ENCODE measurements at regions not wholly inside any gene's neighbourhood (a gene's known extent, or its start where the extent isn't known, plus 50 kb on each side); places are given as distances from the start of the nearest gene placed in this dataset.

- DNase-seq: no peak
These were observed 109.5 kb upstream of the MBNL2 start for GRCh38 chr13:97112446-97113152.

- peak; percentile 39 for DNase-seq
These were observed 108.7 kb upstream of the MBNL2 start for GRCh38 chr13:97113231-97114001.

GRCh38 chr13:97114651-97115050 is 107.5 kb upstream of the MBNL2 start:
- no peak for DNase-seq

GRCh38 chr13:97116754-97117153 is 105.4 kb upstream of the MBNL2 start:
- DNase-seq: peak; percentile 75

- no peak for DNase-seq
These were observed 104.7 kb upstream of the MBNL2 start for GRCh38 chr13:97117388-97117910.

GRCh38 chr13:97119943-97120342 is 102.2 kb upstream of the MBNL2 start:
- no peak for DNase-seq

GRCh38 chr13:97120346-97120745 is 101.8 kb upstream of the MBNL2 start:
- DNase-seq: no peak

- no peak for DNase-seq
These were observed 101.2 kb upstream of the MBNL2 start for GRCh38 chr13:97120976-97121375.

GRCh38 chr13:97121894-97122293 is 100.2 kb upstream of the MBNL2 start:
- DNase-seq: no peak

GRCh38 chr13:97122381-97122996 is 99.6 kb upstream of the MBNL2 start:
- no peak for DNase-seq

GRCh38 chr13:97124206-97124605 is 97.9 kb upstream of the MBNL2 start:
- no peak for DNase-seq

GRCh38 chr13:97124915-97125809 is 97.0 kb upstream of the MBNL2 start:
- no peak for DNase-seq

GRCh38 chr13:97125810-97126738 is 96.1 kb upstream of the MBNL2 start:
- no peak for DNase-seq

GRCh38 chr13:97127842-97128241 is 94.3 kb upstream of the MBNL2 start:
- no peak for DNase-seq

GRCh38 chr13:97130190-97130589 is 91.9 kb upstream of the MBNL2 start:
- DNase-seq: no peak

GRCh38 chr13:97131447-97131846 is 90.7 kb upstream of the MBNL2 start:
- no peak for DNase-seq

- DNase-seq: no peak
These were observed 88.6 kb upstream of the MBNL2 start for GRCh38 chr13:97133554-97133953.

- peak; percentile 48 for DNase-seq
These were observed 88.2 kb upstream of the MBNL2 start for GRCh38 chr13:97133955-97134354.

- DNase-seq: no peak
These were observed 87.6 kb upstream of the MBNL2 start for GRCh38 chr13:97134364-97135095.

GRCh38 chr13:97135883-97136282 is 86.2 kb upstream of the MBNL2 start:
- DNase-seq: no peak

- no peak for DNase-seq
These were observed 85.7 kb upstream of the MBNL2 start for GRCh38 chr13:97136418-97136817.

Data from NCI-H774 (cell line).